LNCaP clone FGC (cell line): ENCODE measurements at regions not wholly inside any gene's neighbourhood (a gene's known extent, or its start where the extent isn't known, plus 50 kb on each side); places are given as distances from the start of the nearest gene placed in this dataset.

Experiments
- DNase-seq: peaks from one replicate; pipeline ENCODE4 v3.0.0-alpha.2; 2011; ENCODE audit warnings: low read depth
- H3K4me3 ChIP-seq: 2 replicates; pipeline ENCODE4 v1.5.1; 2011; ENCODE audit warnings: mild to moderate bottlenecking, low read depth, low read length, control low read depth
- CTCF ChIP-seq: IDR thresholded peaks from 2 replicates; pipeline ENCODE4 v1.5.1; 2012; ENCODE audit warnings: mild to moderate bottlenecking; ENCODE audit not compliant: control insufficient read depth, insufficient read depth; ENCODE audit errors: extremely low read depth

- TF ChIP-seq CTCF: no peak
- no peak overlapping the region for H3K4me3 ChIP-seq
- DNase-seq: no peak
Measured at GRCh38 chr4:124135409-124135813, 577.1 kb downstream of the ANKRD50 start.

- TF ChIP-seq CTCF: no peak
- no peak for DNase-seq
- no peak overlapping the region for H3K4me3 ChIP-seq
Measured at GRCh38 chr4:124139044-124139443, 573.5 kb downstream of the ANKRD50 start.

GRCh38 chr4:124143632-124144031 lies 568.9 kb downstream of the ANKRD50 start:
- H3K4me3 ChIP-seq: no peak overlapping the region
- DNase-seq: no peak
- no peak for TF ChIP-seq CTCF

- no peak for TF ChIP-seq CTCF
- DNase-seq: no peak
- H3K4me3 ChIP-seq: no peak overlapping the region
Measured at GRCh38 chr4:124144238-124144654, 568.3 kb downstream of the ANKRD50 start.

GRCh38 chr4:124146068-124146467 lies 566.5 kb downstream of the ANKRD50 start:
- no peak for TF ChIP-seq CTCF
- no peak for DNase-seq
- H3K4me3 ChIP-seq: no peak overlapping the region

GRCh38 chr4:124151031-124151430 lies 561.5 kb downstream of the ANKRD50 start:
- no peak for DNase-seq
- TF ChIP-seq CTCF: no peak
- no peak overlapping the region for H3K4me3 ChIP-seq

- no peak overlapping the region for H3K4me3 ChIP-seq
- no peak for TF ChIP-seq CTCF
- no peak for DNase-seq
Measured at GRCh38 chr4:124152132-124152531, 560.4 kb downstream of the ANKRD50 start.
